Ishikawa (cell line): ENCODE measurements at regions not wholly inside any gene's neighbourhood (a gene's known extent, or its start where the extent isn't known, plus 50 kb on each side); places are given as distances from the start of the nearest gene placed in this dataset.

Experiments
- CEBPB ChIP-seq: IDR thresholded peaks from 2 replicates; pipeline ENCODE4 v1.6.1; 2012
- CREB1 ChIP-seq: IDR thresholded peaks from 2 replicates; pipeline ENCODE4 v1.6.1; 2012; ENCODE audit warnings: low read depth
- EGR1 ChIP-seq: IDR thresholded peaks from 2 replicates; pipeline ENCODE4 v1.6.1; 2012
- EP300 ChIP-seq: IDR thresholded peaks from 2 replicates; pipeline ENCODE4 v1.6.1; 2012; ENCODE audit warnings: borderline replicate concordance
- FOXM1 ChIP-seq: IDR thresholded peaks from 2 replicates; pipeline ENCODE4 v1.6.1; 2012; ENCODE audit warnings: low read depth, borderline replicate concordance
- NFIC ChIP-seq: IDR thresholded peaks from 2 replicates; pipeline ENCODE4 v1.6.1; 2012
- RAD21 ChIP-seq: IDR thresholded peaks from 2 replicates; pipeline ENCODE4 v1.6.1; 2012; ENCODE audit warnings: low read depth
- TAF1 ChIP-seq: IDR thresholded peaks from 2 replicates; pipeline ENCODE4 v1.6.1; 2012; ENCODE audit warnings: low read depth, mild to moderate bottlenecking
- TCF12 ChIP-seq: IDR thresholded peaks from 2 replicates; pipeline ENCODE4 v1.6.1; 2012; ENCODE audit warnings: low read depth
- TEAD4 ChIP-seq: IDR thresholded peaks from 2 replicates; pipeline ENCODE4 v1.6.1; 2012
- YY1 ChIP-seq: IDR thresholded peaks from 2 replicates; pipeline ENCODE4 v1.6.1; 2012; ENCODE audit warnings: low read depth
- ZBTB7A ChIP-seq: IDR thresholded peaks from 2 replicates; pipeline ENCODE4 v1.6.1; 2012; ENCODE audit warnings: low read depth
- TF ChIP-seq, protein P1 (sequence below): IDR thresholded peaks from 2 replicates; pipeline ENCODE4 v1.6.1; 2012
- TF ChIP-seq, protein P2 (sequence below): IDR thresholded peaks from 2 replicates; pipeline ENCODE4 v1.6.1; 2012; ENCODE audit warnings: low read depth, mild to moderate bottlenecking
- TF ChIP-seq, protein P3 (sequence below): IDR thresholded peaks from 2 replicates; pipeline ENCODE4 v1.6.1; 2012

DNA sequence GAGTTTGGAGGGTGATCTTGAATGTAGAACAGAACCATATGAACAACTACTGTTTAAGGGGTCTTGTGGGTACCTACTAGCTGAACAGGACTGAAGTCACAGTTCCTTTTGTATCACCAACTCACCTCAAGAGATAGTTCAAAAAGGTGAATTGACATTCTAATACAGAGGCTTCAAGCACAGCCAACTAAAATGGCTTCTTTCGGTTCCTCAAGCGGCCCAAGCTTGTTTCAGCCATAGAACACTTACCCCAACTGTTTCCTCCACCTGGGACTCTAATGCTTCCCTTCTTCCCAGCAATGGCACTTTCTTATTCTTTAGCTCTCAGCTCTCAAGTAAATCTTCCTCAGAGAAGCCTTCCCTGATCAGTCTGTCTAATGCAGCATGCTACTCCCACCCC is 277.5 kb upstream of the GK2 start:
- TF ChIP-seq TCF12 (no peak), TEAD4 (no peak), CEBPB (no peak), CREB1 (no peak)
- TF ChIP-seq, protein P1, sequence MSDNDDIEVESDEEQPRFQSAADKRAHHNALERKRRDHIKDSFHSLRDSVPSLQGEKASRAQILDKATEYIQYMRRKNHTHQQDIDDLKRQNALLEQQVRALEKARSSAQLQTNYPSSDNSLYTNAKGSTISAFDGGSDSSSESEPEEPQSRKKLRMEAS = no peak

DNA sequence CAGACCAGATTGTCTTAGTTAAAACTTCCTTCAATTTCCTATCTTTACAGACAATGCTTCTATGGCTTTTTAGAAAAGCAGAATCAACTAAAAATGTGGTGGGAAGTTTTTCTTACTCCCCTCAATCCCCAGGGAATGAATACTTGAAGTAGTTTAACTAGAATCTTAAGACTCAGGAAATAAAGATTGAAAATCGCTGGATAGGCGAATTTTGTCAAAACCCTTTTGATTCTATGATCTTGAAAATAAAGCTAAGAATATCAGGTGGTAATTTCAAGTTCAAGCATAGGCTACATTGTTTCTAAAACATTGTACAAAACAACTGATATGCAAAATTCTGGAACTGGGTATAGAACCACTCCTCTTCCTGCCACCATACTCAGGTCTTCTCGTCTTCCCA is 276.5 kb upstream of the GK2 start:
- TF ChIP-seq CEBPB (no peak), YY1 (no peak), FOXM1 (no peak), EGR1 (no peak), NFIC (no peak), ZBTB7A (no peak), TCF12 (no peak), CREB1 (no peak)
- TF ChIP-seq, protein P1 = no peak

DNA sequence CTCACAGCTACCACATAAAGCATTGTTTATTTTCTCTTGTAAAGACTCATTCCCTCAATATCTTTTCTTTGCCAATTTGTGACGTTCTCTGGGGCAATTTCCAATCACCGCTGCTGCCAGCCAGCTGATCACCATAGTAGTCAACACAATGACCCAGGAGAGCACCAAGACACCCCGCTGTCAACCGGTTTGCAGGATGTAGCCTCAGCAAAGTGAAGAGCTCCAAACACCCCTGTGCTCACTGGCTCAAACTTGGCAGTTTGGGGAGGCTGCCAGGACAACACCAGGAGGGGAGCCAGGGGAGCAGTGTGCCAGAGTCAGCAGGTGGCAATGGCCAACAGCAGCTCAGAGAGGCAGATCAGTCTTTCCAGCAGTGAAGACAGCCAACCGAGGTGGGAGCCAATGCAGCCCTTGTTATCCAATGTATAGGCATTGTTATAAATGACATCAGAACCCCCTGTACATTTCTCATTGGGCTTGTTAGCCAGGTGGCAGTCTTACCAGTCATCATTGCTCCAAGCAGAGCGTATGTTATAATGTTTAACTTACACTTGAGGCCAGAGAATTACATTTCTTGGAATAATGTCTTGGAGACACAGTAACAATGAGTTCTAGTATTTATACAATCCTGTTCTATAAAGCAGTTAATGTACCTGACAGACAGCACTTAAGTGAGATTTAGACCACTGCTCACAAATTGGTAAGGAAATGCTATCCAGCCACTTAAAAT is 274.9 kb upstream of the GK2 start:
- peak; percentile 27; the same call in 1 of the 2 replicates for TF ChIP-seq NFIC
- TF ChIP-seq RAD21 = no peak

DNA sequence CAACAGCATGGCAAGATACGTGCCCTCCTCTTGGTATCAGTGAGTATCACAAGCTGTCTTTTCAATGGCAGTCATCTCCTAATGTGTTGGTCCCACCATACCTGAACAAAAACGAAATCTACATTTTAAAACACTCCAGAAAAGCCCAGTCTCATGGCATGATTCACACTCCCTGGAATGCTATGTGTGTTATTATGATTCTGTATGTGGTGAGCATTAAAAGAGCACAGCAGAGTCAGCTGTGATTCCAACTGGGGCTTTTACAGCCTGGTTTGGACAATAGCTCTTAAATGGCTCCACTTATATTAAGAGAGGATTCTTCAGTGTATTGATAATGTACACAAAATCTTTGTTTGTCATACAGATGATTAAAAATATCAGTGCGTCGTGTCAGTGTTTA is 274.1 kb upstream of the GK2 start:
- TF ChIP-seq TEAD4 = no peak
- TF ChIP-seq FOXM1 = no peak
- TF ChIP-seq, protein P1 = no peak
- TF ChIP-seq, protein P2, sequence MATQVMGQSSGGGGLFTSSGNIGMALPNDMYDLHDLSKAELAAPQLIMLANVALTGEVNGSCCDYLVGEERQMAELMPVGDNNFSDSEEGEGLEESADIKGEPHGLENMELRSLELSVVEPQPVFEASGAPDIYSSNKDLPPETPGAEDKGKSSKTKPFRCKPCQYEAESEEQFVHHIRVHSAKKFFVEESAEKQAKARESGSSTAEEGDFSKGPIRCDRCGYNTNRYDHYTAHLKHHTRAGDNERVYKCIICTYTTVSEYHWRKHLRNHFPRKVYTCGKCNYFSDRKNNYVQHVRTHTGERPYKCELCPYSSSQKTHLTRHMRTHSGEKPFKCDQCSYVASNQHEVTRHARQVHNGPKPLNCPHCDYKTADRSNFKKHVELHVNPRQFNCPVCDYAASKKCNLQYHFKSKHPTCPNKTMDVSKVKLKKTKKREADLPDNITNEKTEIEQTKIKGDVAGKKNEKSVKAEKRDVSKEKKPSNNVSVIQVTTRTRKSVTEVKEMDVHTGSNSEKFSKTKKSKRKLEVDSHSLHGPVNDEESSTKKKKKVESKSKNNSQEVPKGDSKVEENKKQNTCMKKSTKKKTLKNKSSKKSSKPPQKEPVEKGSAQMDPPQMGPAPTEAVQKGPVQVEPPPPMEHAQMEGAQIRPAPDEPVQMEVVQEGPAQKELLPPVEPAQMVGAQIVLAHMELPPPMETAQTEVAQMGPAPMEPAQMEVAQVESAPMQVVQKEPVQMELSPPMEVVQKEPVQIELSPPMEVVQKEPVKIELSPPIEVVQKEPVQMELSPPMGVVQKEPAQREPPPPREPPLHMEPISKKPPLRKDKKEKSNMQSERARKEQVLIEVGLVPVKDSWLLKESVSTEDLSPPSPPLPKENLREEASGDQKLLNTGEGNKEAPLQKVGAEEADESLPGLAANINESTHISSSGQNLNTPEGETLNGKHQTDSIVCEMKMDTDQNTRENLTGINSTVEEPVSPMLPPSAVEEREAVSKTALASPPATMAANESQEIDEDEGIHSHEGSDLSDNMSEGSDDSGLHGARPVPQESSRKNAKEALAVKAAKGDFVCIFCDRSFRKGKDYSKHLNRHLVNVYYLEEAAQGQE = no peak
- TF ChIP-seq, protein P3, sequence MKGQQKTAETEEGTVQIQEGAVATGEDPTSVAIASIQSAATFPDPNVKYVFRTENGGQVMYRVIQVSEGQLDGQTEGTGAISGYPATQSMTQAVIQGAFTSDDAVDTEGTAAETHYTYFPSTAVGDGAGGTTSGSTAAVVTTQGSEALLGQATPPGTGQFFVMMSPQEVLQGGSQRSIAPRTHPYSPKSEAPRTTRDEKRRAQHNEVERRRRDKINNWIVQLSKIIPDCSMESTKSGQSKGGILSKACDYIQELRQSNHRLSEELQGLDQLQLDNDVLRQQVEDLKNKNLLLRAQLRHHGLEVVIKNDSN = no peak
- TF ChIP-seq ZBTB7A = no peak
- no peak for TF ChIP-seq EGR1
- TF ChIP-seq TCF12 = no peak
- TF ChIP-seq RAD21 = no peak
- TF ChIP-seq CREB1 = no peak

DNA sequence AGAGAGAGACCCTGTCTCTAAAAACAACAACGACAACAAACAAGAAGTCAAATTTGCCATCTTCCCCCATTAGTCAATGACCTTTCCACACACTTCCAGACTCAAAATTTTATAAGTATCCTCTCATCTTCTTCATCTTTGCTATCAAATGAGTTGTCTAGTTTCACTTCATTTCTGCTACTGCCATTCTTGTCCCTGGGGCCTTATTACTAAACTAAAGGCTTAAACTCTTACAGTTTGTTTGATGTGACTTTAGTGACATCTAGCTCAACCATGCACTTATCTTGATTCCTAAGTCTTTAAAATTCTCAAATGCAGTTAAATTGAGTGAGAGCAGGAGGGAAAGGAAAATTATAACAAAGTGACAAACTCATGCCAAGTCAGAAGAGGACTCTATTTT is 271.8 kb upstream of the GK2 start:
- TF ChIP-seq YY1 (no peak), NFIC (no peak), EGR1 (no peak), CEBPB (no peak), TAF1 (no peak), RAD21 (no peak), CREB1 (no peak), EP300 (no peak), ZBTB7A (no peak), TCF12 (no peak), FOXM1 (no peak), TEAD4 (no peak)
- TF ChIP-seq, protein P2 = no peak
- TF ChIP-seq, protein P1 = no peak
- TF ChIP-seq, protein P3 = no peak

DNA sequence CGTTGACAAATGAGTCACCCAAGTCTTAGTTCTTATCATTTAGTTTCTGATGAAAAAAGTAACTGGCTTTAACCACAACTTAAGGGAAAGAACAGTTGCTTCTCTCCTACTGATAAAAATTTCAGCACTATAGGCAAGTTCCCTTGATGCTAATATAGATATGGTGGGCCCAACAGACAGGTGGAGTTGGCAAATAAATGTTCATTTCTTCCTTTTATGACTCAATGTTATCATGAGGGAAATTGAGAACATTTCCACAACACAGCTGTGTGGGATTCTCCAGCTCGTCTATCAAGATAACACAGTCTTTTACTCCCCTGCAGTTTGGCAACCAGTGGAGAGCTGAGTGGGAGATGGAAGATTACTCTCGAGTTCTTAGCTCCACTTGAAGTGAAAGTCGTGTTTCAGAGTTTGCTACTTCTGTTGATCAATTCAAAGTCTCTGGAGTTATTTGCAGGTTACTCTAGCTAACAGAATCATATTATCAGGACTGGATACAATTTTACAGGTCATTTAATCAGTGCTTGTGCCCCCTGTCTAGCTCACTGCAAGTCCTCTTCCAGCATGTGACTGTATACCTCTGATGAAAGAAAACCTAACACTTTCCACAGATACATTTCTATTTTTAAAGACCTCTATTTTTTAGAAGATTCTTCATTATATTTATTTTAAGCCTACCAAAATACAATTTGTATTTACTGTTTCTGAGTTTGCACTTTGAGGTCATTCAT is 270.6 kb upstream of the GK2 start:
- TF ChIP-seq, protein P2 = no peak
- TF ChIP-seq CEBPB = no peak
- TF ChIP-seq, protein P3 = no peak
